HepG2 (cell line): ENCODE measurements at regions not wholly inside any gene's neighbourhood (a gene's known extent, or its start where the extent isn't known, plus 50 kb on each side); places are given as distances from the start of the nearest gene placed in this dataset.

Source experiments
- ATAC-seq: fragments of 200-7000 bp; cut with Tn5 transposase; 3 replicates; pipeline ENCODE4 v1.9.1; 2020; ENCODE audit warnings: mild to moderate bottlenecking, moderate library complexity
- BruUV-seq: library from RNA; stranded (reverse); fragments of 400-500 nt; replicated peaks from 2 replicates; lab custom pipeline; 2021; lab: Mats Ljungman, UMichigan
- CTCF ChIA-PET: fragments of 300-600 bp; formaldehyde crosslinking; extraction: SDS; loops from one replicate; lab custom pipeline; 2021; ENCODE audit warnings: low total read pairs, inconsistent platforms, low intra/inter-chr PET ratio; lab: Yijun Ruan, JAX
- POLR2A ChIA-PET: fragments of 350-600 bp; sonication (Branson Sonifier 250); formaldehyde crosslinking; loops from one replicate; lab custom pipeline; 2020; ENCODE audit warnings: antibody characterized with exemption, inconsistent platforms; lab: Yijun Ruan, JAX
- DNase-seq: peaks from one replicate; pipeline ENCODE4 v3.0.0-alpha.2; 2015; ENCODE audit warnings: low spot score
- FAIRE-seq: peaks from 3 replicates; lab custom pipeline; 2011; peaks lifted over from hg19 to GRCh38; lab: Jason Lieb, UNC
- H2AFZ ChIP-seq: one replicate; pipeline ENCODE4 v1.6.1; 2011; ENCODE audit warnings: low read length, inconsistent platforms
- H3K27ac ChIP-seq: fragments of 300-600 bp; 3 replicates; pipeline ENCODE4 v1.8.0; 2011; ENCODE audit warnings: mixed run types, mild to moderate bottlenecking, mixed read lengths, low read length, inconsistent platforms; ENCODE audit not compliant: insufficient read depth; ENCODE audit errors: extremely low read length
- H3K27me3 ChIP-seq, 2 experiments: fragments of 200-600 bp in 1 of 2; 2 replicates in 1 of 2; 3 replicates in 1 of 2; pipeline versions ENCODE4 v1.6.0 to v1.8.0; 2011; ENCODE audit warnings: low read length in 2 of 2, mild to moderate bottlenecking in 2 of 2, moderate library complexity in 2 of 2, inconsistent platforms in 1 of 2; ENCODE audit not compliant: insufficient read depth in 2 of 2, control insufficient read depth in 1 of 2
- H3K36me3 ChIP-seq, 2 experiments: fragments of 200-600 bp in 1 of 2; replicated peaks in 1 of 2; 2 replicates in 1 of 2; 3 replicates in 1 of 2; pipeline versions ENCODE4 v1.5.1 to v1.8.0; 2011; ENCODE audit warnings: low read length in 2 of 2, inconsistent platforms in 1 of 2; ENCODE audit not compliant: insufficient read depth in 2 of 2, control insufficient read depth in 1 of 2
- H3K4me1 ChIP-seq: 2 replicates; pipeline ENCODE4 v1.5.1; 2012; ENCODE audit warnings: low read length, inconsistent platforms; ENCODE audit not compliant: insufficient read depth
- H3K4me2 ChIP-seq: 2 replicates; pipeline ENCODE4 v1.6.0; 2011; ENCODE audit warnings: low read depth, low read length, inconsistent platforms
- H3K4me3 ChIP-seq, 3 experiments: fragments of 200-600 bp in 1 of 3; sonication (generic), shearing (Covaris generic) in 1 of 3; replicated peaks in 1 of 3; 2 replicates each; pipeline ENCODE4 v1.5.1; 2011 to 2016; ENCODE audit warnings: low read length in 3 of 3, inconsistent platforms in 2 of 3, low read depth in 2 of 3, mild to moderate bottlenecking in 2 of 3, control low read depth in 1 of 3, mixed read lengths in 1 of 3; ENCODE audit not compliant: insufficient read depth in 1 of 3
- H3K79me2 ChIP-seq: one replicate; pipeline ENCODE4 v1.6.1; 2011; ENCODE audit warnings: low read length, inconsistent platforms; ENCODE audit not compliant: insufficient read depth
- H3K9ac ChIP-seq: 2 replicates; pipeline ENCODE4 v1.6.0; 2011; ENCODE audit warnings: mild to moderate bottlenecking, low read depth, low read length, inconsistent platforms; ENCODE audit not compliant: insufficient read depth
- H3K9me3 ChIP-seq: 2 replicates; pipeline ENCODE4 v1.5.1; 2012; ENCODE audit warnings: mild to moderate bottlenecking, low read length
- H4K20me1 ChIP-seq: 2 replicates; pipeline ENCODE4 v1.6.0; 2011; ENCODE audit warnings: inconsistent platforms, mild to moderate bottlenecking, low read length, moderate library complexity; ENCODE audit not compliant: insufficient read depth
- CERS6 ChIP-seq: sonication (generic); formaldehyde crosslinking; IDR thresholded peaks from 2 replicates; pipeline ENCODE4 v1.5.0; 2020; ENCODE audit warnings: missing genetic modification reagents
- KAT7 ChIP-seq: IDR thresholded peaks from 2 replicates; pipeline ENCODE4 v1.6.1; 2018; ENCODE audit warnings: borderline replicate concordance, missing compliant biosample characterization
- KDM6A ChIP-seq: IDR thresholded peaks from 2 replicates; pipeline ENCODE4 v1.6.1; 2016; ENCODE audit warnings: low read depth
- RBM39 ChIP-seq: fragments of 200-400 bp; formaldehyde crosslinking; IDR thresholded peaks from one replicate; pipeline ENCODE4 v1.6.1; 2018; ENCODE audit warnings: antibody characterized with exemption, mild to moderate bottlenecking, low read depth, low read length; ENCODE audit not compliant: poor library complexity, severe bottlenecking
- SOX13 ChIP-seq, 3 experiments: fragments of 450-650 bp in 1 of 3; sonication (generic) in 1 of 3; formaldehyde crosslinking in 1 of 3; IDR thresholded peaks in 2 of 3; conservative IDR thresholded peaks in 1 of 3; 2 replicates each; pipeline versions ENCODE4 v1.5.0 to v1.6.1; 2016 to 2020; ENCODE audit warnings: antibody characterized with exemption in 1 of 3, mild to moderate bottlenecking in 1 of 3, missing compliant biosample characterization in 1 of 3, missing genetic modification reagents in 1 of 3, moderate library complexity in 1 of 3
- SP5 ChIP-seq: IDR thresholded peaks from 2 replicates; pipeline ENCODE4 v1.6.1; 2016; ENCODE audit warnings: low read depth, borderline replicate concordance
- TEAD3 ChIP-seq: optimal IDR thresholded peaks from 2 replicates; pipeline ENCODE3; 2016; ENCODE audit warnings: borderline replicate concordance
- ZGPAT ChIP-seq: IDR thresholded peaks from 2 replicates; pipeline ENCODE4 v1.6.1; 2016; ENCODE audit warnings: mild to moderate bottlenecking
- ZNF30 ChIP-seq: sonication (generic); formaldehyde crosslinking; IDR thresholded peaks from 2 replicates; pipeline ENCODE4 v1.5.0; 2020; ENCODE audit warnings: mild to moderate bottlenecking, missing genetic modification reagents
- ZNF678 ChIP-seq: sonication (generic); formaldehyde crosslinking; IDR thresholded peaks from 2 replicates; pipeline ENCODE4 v1.4.0; 2020; ENCODE audit warnings: mild to moderate bottlenecking, missing genetic modification reagents
- ZNF7 ChIP-seq: IDR thresholded peaks from 2 replicates; pipeline ENCODE4 v1.6.1; 2016; ENCODE audit warnings: missing biosample characterization, missing genetic modification reagents
- WGBS: methylation state at CpG from one replicate; pipeline ENCODE4 v1.1.6; 2017; ENCODE audit warnings: low lambda C conversion rate; 5-methylcytosine and 5-hydroxymethylcytosine counted together
- in situ Hi-C: cut with HindIII; loops from 2 replicates; pipeline ENCODE4 v1.10.0; 2017; ENCODE audit warnings: low pct_unique_long_range_greater_than_20kb; ENCODE audit not compliant: extremely low pct_ligation_motif_present
- intact Hi-C: fragments of 100-400 bp; cut with micrococcal nuclease; formaldehyde crosslinking; loops from one replicate; pipeline ENCODE4 v1.10.0; 2022; ENCODE audit not compliant: unreplicated experiment

GRCh38 chr15:62592920-62593319 is 427.8 kb upstream of the C2CD4B start:
- H3K36me3 ChIP-seq: no peaks in the 10 kb centered on the region
- DNase-seq (no peak), ATAC-seq (no peak), FAIRE-seq (no peak)
- no peaks in the 10 kb centered on the region for H3K27me3 ChIP-seq
- in situ Hi-C loops: no loop called here
- H3K27ac ChIP-seq: no peak overlapping the region
- H4K20me1 ChIP-seq: no peaks in the 10 kb centered on the region
- intact Hi-C loops: no loop called here
- no peak overlapping the region; a peak in 1 of 6 replicates for H3K4me3 ChIP-seq
- no peaks in the 10 kb centered on the region for H3K79me2 ChIP-seq
- H3K9me3 ChIP-seq: no peaks in the 10 kb centered on the region
- no peak overlapping the region for H3K9ac ChIP-seq
- H2AFZ ChIP-seq: no peak overlapping the region
- TF ChIP-seq ZNF678 (CRISPR knock-in tag): no peak
- TF ChIP-seq ZNF7 (CRISPR knock-in tag): no peak
- no peak for TF ChIP-seq ZNF30 (CRISPR knock-in tag)
- TF ChIP-seq CERS6 (CRISPR knock-in tag): no peak
- no peak for TF ChIP-seq SOX13 (IDR thresholded peaks at IDR 0.05)
- TF ChIP-seq SOX13 (CRISPR knock-in tag; conservative IDR thresholded peaks at IDR 0.05 in 1 of 2, IDR thresholded peaks at IDR 0.05 in 1 of 2): no peak
- no peak for TF ChIP-seq ZGPAT
- TF ChIP-seq TEAD3: no peak
- TF ChIP-seq SP5: no peak
- TF ChIP-seq RBM39: no peak
- no peak for TF ChIP-seq KDM6A (CRISPR knock-in tag)
- TF ChIP-seq KAT7 (CRISPR knock-in tag): no peak
- H3K4me2 ChIP-seq: no peak overlapping the region
- no TSS peak for BruUV-seq
- POLR2A ChIA-PET: no interaction called here
- CTCF ChIA-PET: no interaction called here
- peaks cover 33% of the 10 kb centered on the region for H3K4me1 ChIP-seq
- 84% methylated on average over 1 of the region's 1 CpG for WGBS
